C4-2B (cell line): ENCODE measurements at regions not wholly inside any gene's neighbourhood (a gene's known extent, or its start where the extent isn't known, plus 50 kb on each side); places are given as distances from the start of the nearest gene placed in this dataset.

Experiments
- CTCF ChIP-seq: fragments of 450-650 bp; conservative IDR thresholded peaks from 2 replicates; pipeline ENCODE4 v1.5.1; 2017; ENCODE audit warnings: mild to moderate bottlenecking
- ZFX ChIP-seq: fragments of 450-650 bp; IDR thresholded peaks from 2 replicates; pipeline ENCODE4 v1.6.1; 2017

DNA sequence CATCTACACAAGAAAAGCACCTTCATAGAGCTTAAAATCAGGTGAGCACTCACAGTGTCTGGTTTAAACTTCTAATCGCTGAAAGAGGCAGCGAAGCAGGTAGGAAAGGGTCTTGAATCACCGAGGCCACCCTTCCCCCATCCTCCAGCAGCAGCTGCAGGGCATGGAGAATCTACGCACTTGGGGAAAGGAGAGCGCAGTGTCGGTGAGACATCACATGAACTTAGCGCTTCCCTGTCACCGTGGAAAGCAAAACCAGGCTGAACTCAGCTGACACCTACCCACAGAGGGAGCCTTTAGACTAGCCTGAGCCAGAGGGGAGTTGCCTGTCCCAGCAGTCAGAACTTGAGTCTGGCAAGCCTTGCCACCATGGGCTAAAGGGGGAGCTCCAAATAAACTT is 197.2 kb upstream of the ZFP42 start:
- TF ChIP-seq CTCF = no peak
- TF ChIP-seq ZFX = no peak
